ENCODE measurements at regions not wholly inside any gene's neighbourhood (a gene's known extent, or its start where the extent isn't known, plus 50 kb on each side); places are given as distances from the start of the nearest gene placed in this dataset.

DNA sequence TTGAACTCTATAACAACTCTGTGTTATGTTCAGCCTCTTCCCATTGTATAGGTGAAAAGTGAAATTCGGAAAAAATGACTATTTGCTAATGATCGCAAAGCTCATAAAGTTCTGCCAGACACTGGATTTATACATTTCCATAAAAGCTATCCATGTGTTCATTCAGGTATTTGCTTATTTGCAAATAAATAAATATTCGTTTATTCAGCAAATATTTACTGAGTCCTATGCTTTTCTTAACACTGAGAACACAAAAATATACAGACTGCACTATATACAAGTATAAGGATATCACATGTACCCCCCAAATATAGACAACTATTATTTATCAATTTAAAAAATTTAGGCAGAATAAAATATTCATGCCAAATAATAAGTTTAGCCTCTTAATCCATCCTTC lies 63.2 kb upstream of the ATP8B1 start:
- no peak for DNase-seq

DNA sequence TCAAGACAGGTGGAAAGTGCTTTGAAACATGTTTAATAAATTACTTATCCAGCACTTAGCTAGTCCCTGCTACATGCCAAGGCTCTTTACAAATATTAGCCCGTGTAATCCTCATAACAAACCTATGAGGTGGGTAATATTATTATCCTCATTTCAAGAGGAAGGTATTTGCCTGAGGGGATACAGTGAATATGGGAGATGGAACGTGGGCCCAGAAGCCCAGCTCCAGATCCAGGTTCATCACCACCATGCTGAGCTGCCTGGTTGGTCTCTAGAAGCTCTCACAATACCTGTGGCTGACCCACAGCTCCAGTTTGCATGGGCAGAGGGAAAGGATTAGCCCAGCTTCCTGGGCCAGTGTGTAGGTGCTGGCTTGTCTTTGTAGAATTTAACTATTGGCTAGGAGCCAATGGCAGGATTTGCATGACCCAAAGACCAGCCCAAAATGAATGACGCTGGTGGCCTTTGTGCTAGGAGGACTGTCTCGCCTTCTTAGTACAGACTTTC lies 61.6 kb upstream of the ATP8B1 start:
- no peak for DNase-seq

DNA sequence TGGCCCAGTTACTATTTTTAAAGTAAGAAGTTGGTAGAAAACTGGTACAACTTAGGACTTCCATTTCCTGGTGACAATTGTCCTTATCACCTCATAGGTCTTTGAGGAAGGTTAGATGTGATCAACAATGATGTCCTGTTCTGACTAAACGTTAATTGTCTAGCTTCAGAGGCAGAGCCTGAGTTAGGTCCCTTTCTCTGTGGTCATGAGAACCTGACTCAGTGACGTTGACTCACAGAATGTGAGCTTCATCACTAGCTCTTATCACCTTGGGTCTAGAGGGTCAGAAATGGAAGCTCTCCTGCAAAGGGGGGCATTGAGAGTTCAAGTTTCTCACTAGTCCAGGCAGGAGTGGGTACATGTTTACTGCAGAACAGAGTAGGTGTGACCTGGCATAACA lies 60.6 kb upstream of the ATP8B1 start:
- DNase-seq: no peak

DNA sequence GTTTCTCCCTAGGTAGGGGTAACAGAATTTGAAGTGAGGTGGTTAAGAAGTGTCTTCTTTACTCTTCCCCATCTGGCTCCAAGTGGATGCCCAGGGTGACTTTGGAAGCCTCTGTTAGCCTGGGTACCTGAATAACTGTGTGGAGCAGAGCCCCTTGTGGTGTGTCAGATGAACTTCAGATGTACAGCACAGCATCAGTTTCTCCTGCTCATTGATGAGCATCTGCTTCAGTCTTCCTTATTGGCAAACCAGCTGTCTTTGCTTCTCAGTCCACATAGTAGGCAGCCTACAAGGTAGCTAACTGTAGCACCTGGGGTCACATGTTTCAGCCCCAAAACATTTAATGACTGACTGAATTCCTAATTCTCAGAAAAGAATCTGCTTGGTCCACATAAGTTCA lies 56.2 kb upstream of the ATP8B1 start:
- no peak for DNase-seq

DNA sequence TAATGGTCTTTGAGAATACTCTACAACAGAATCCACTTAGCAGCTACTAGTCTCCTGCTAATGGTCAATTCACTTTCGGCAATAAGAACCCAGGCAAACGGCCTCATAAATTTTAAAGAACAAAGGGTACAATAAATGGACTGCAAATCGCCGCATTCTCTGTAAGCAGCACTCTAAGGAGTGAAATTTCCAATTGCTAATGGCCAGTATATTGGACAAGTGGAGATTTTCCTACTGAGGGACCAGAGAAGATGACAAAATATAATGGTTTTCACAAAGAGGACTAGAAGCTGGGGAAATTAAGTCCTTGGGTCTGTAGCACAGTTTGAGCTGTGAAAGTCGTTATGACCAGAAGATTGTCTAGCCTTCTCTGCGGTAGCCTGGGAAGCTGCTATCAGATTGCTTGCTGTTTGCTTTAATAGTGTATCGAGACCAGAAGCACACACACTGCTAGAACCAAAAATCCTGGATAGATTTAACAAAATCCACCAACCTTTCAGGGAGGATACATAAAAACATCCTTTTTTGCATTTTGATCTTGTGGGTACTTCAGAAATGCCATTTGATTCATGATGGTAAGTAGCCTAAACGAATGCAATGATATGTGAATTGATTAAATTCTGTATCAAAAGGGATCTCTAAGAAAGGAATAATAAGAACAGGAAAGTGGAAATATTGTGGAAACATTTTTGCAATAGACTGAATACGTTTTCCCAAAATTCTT lies 53.6 kb upstream of the ATP8B1 start:
- no peak for DNase-seq

DNA sequence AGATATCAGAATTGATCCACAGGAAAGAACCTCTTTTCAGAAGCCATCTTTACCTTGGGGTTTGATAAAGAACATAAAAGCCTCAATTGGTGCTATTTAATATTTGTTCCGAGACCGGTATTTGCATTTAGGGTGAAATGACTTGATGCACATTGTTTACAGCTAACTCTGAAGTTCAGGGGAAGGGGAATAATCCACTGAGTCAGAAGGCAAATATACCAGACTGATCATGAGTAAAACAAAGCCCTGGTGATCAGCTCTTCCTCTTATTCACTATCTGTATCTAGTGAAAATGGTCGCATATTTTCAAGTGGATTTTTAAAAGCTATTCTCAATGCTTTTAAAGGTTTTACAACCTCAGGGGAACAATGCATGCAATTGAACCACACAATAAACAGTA lies 53.0 kb upstream of the ATP8B1 start:
- DNase-seq: no peak

DNA sequence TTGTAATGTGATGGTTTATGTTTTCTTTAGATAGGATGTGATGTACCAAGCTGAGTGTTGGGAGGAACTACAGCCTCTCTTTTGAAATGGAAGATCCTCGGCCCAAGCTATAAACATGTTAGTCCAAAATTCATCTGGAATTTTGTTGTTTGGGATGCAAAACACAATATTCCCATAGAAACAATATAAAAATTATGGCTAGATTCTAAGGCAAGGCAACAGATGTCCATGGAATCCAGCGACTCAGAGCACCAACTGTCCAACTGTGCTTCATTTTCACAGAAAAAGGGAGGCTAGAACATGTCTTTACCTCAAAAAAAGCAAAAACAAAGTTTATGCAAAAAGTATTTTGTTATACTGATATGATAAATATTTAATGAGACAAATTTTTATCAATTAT lies 52.4 kb upstream of the ATP8B1 start:
- DNase-seq: no peak

DNA sequence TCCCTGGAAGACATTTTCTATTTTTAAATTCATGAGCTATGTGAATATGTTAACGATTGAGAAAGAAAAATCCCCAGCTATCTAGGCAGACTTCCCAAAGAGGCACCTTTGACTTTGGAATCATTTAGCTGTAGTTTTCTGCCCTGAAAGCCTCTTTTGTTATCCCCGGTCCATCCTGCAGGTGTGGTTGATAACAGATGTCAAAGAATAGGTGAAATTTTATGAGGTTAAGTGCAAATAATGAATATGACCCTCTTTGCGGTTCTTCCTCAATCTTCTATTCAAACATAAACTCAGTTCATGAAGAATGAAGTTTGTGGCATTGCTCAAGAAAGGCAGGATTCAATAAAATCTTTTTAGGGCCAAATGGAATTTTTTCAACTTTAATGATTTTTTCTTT lies 51.6 kb upstream of the ATP8B1 start:
- no peak for DNase-seq

DNA sequence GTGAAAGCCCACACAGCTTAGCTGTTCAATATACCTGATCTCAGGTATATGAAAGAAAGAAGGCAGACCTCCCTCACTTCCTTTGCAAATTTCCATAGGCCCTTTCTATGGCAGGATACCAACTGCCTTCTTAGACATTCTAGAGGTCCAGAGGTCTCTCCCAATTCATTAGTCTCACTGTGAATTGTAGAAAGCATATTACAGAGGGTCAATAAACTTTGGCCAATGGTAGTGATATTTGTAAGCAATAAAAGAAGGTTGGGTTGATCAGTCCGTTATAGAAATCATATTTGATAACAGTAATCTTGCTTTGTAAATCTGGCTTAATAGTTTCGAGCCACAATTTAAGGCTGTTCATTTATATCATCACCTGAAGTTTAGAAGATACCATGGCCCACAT lies 50.7 kb upstream of the ATP8B1 start:
- no peak for DNase-seq

DNA sequence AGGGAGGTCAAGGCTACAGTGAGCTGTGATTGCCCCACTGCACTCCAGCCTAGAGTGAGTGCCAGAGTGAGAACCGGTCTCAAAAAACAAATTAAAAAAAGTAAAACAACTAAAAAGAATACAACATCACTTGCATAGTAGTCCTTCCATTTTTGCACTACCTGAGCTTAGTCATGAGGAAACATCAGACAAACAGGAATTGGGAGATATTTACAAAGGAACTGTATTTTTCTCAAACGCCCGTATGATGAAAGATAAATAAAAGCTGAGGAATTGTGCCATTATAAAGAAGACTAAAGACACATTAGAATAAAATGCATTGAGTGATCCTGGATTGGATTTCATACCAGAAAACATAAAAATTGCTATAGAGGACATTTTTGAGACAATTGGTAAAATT lies 50.0 kb upstream of the ATP8B1 start:
- DNase-seq: no peak
